IMR-90 (cell line): ENCODE measurements at regions not wholly inside any gene's neighbourhood (a gene's known extent, or its start where the extent isn't known, plus 50 kb on each side); places are given as distances from the start of the nearest gene placed in this dataset.
A peak's percentile ranks its signal among the peaks of the same experiment; 100 is the strongest.

ENCODE experiments used
- ATAC-seq: fragments of 200-7000 bp; cut with Tn5 transposase; 2 replicates; pipeline ENCODE4 v1.9.1; 2020; ENCODE audit warnings: low read depth, mild to moderate bottlenecking, moderate library complexity
- BruUV-seq: library from RNA; stranded (reverse); fragments of 400-500 nt; replicated peaks from 2 replicates; lab custom pipeline; 2021; lab: Mats Ljungman, UMichigan
- CTCF ChIA-PET: fragments of 300-600 bp; formaldehyde crosslinking; extraction: SDS; loops from one replicate; lab custom pipeline; 2021; ENCODE audit warnings: antibody characterized with exemption; lab: Yijun Ruan, JAX
- POLR2A ChIA-PET: fragments of 300-600 bp; sonication (Branson Sonifier 250); formaldehyde crosslinking; loops from one replicate; lab custom pipeline; 2022; ENCODE audit warnings: antibody characterized with exemption; ENCODE audit not compliant: unreplicated experiment; lab: Charles Lee
- DNase-seq: peaks from one replicate; pipeline ENCODE4 v3.0.0; 2013
- H2AFZ ChIP-seq: replicated peaks from 2 replicates; pipeline ENCODE3; 2013; ENCODE audit warnings: low read length, mild to moderate bottlenecking; ENCODE audit not compliant: poor library complexity
- H2AK5ac ChIP-seq: 2 replicates; pipeline ENCODE4 v1.6.1; 2013; ENCODE audit warnings: low read depth, low read length, inconsistent platforms
- H2AK9ac ChIP-seq: replicated peaks from 2 replicates; pipeline ENCODE3; 2013; ENCODE audit warnings: mild to moderate bottlenecking, low read depth, low read length, moderate library complexity; ENCODE audit not compliant: poor library complexity
- H2BK120ac ChIP-seq: 2 replicates; pipeline ENCODE4 v1.6.1; 2013; ENCODE audit warnings: low read depth, low read length, inconsistent platforms
- H2BK15ac ChIP-seq: 3 replicates; pipeline ENCODE4 v1.6.1; 2013; ENCODE audit warnings: low read depth, low read length, inconsistent platforms
- H2BK20ac ChIP-seq: 2 replicates; pipeline ENCODE4 v1.6.1; 2013; ENCODE audit warnings: low read depth, mild to moderate bottlenecking, inconsistent platforms, low read length, moderate library complexity
- H2BK5ac ChIP-seq: 2 replicates; pipeline ENCODE4 v1.6.1; 2013; ENCODE audit warnings: mild to moderate bottlenecking, low read depth, low read length, inconsistent platforms; ENCODE audit not compliant: poor library complexity, severe bottlenecking
- H3K14ac ChIP-seq: replicated peaks from 2 replicates; pipeline ENCODE4 v1.6.1; 2013; ENCODE audit warnings: low read depth, low read length, inconsistent platforms
- H3K18ac ChIP-seq: 2 replicates; pipeline ENCODE4 v1.6.1; 2013; ENCODE audit warnings: low read depth, low read length, control low read depth
- H3K23ac ChIP-seq: 2 replicates; pipeline ENCODE4 v1.6.1; 2013; ENCODE audit warnings: low read depth, low read length, inconsistent platforms
- H3K27ac ChIP-seq: 2 replicates; pipeline ENCODE4 v1.5.1; 2013; ENCODE audit warnings: mild to moderate bottlenecking, control low read depth, low read length; ENCODE audit not compliant: insufficient read depth
- H3K27me3 ChIP-seq: 2 replicates; pipeline ENCODE4 v1.6.1; 2013; ENCODE audit warnings: low read length; ENCODE audit not compliant: control insufficient read depth, insufficient read depth
- H3K36me3 ChIP-seq: 2 replicates; pipeline ENCODE4 v1.6.1; 2013; ENCODE audit warnings: low read length, mixed read lengths; ENCODE audit not compliant: control insufficient read depth, insufficient read depth
- H3K4ac ChIP-seq: 2 replicates; pipeline ENCODE4 v1.6.1; 2013; ENCODE audit warnings: low read depth, low read length, inconsistent platforms
- H3K4me1 ChIP-seq: 2 replicates; pipeline ENCODE4 v1.6.1; 2013; ENCODE audit warnings: low read length, mixed read lengths; ENCODE audit not compliant: control insufficient read depth, insufficient read depth
- H3K4me2 ChIP-seq: 2 replicates; pipeline ENCODE4 v1.6.1; 2013; ENCODE audit warnings: low read depth, mild to moderate bottlenecking, control low read depth, low read length, moderate library complexity
- H3K4me3 ChIP-seq: 2 replicates; pipeline ENCODE4 v1.5.1; 2013; ENCODE audit warnings: low read depth, mild to moderate bottlenecking, control low read depth, low read length, moderate library complexity; ENCODE audit not compliant: insufficient read depth
- H3K56ac ChIP-seq: 2 replicates; pipeline ENCODE4 v1.6.1; 2013; ENCODE audit warnings: low read length, inconsistent platforms; ENCODE audit not compliant: insufficient read depth; ENCODE audit errors: extremely low read depth
- H3K79me1 ChIP-seq, 2 experiments: 2 replicates each; pipeline ENCODE4 v1.6.1; 2013; ENCODE audit warnings: low read length in 2 of 2, inconsistent platforms in 1 of 2, low read depth in 1 of 2
- H3K9ac ChIP-seq: 2 replicates; pipeline ENCODE4 v1.6.1; 2013; ENCODE audit warnings: low read depth, low read length, control low read depth
- H3K9me1 ChIP-seq: 2 replicates; pipeline ENCODE4 v1.6.1; 2013; ENCODE audit warnings: low read length, inconsistent platforms; ENCODE audit not compliant: insufficient read depth
- H3K9me3 ChIP-seq: 2 replicates; pipeline ENCODE4 v1.6.1; 2013; ENCODE audit warnings: low read length; ENCODE audit not compliant: control insufficient read depth, insufficient read depth
- H4K20me1 ChIP-seq: 2 replicates; pipeline ENCODE4 v1.6.1; 2013; ENCODE audit warnings: low read length, inconsistent platforms; ENCODE audit not compliant: insufficient read depth
- H4K5ac ChIP-seq: 2 replicates; pipeline ENCODE4 v1.6.1; 2013; ENCODE audit warnings: mild to moderate bottlenecking, low read depth, low read length, control low read depth
- H4K8ac ChIP-seq, 2 experiments: 2 replicates each; pipeline ENCODE4 v1.6.1; 2013; ENCODE audit warnings: low read depth in 2 of 2, low read length in 2 of 2, control low read depth in 1 of 2, inconsistent platforms in 1 of 2
- H4K91ac ChIP-seq: 2 replicates; pipeline ENCODE4 v1.6.1; 2013; ENCODE audit warnings: low read depth, low read length, inconsistent platforms; ENCODE audit not compliant: insufficient read depth
- BHLHE40 ChIP-seq: fragments of 150-350 bp; IDR thresholded peaks from 2 replicates; pipeline ENCODE4 v1.6.1; 2016; ENCODE audit warnings: mild to moderate bottlenecking, low read depth, low read length
- CEBPB ChIP-seq: IDR thresholded peaks from 2 replicates; pipeline ENCODE4 v1.6.1; 2012; ENCODE audit warnings: low read depth, low read length, improper control_type of control experiment
- CHD1 ChIP-seq: IDR thresholded peaks from 2 replicates; pipeline ENCODE4 v1.6.1; 2012; ENCODE audit warnings: low read depth, low read length, improper control_type of control experiment
- FOS ChIP-seq: fragments of 150-350 bp; IDR thresholded peaks from 2 replicates; pipeline ENCODE4 v1.6.1; 2016; ENCODE audit warnings: low read depth, low read length
- MAFK ChIP-seq: IDR thresholded peaks from 2 replicates; pipeline ENCODE4 v1.6.1; 2012; ENCODE audit warnings: low read depth, low read length, improper control_type of control experiment
- MAZ ChIP-seq: IDR thresholded peaks from 2 replicates; pipeline ENCODE4 v1.6.1; 2012; ENCODE audit warnings: low read depth, mild to moderate bottlenecking, low read length, improper control_type of control experiment, moderate library complexity, borderline replicate concordance
- NFE2L2 ChIP-seq: fragments of 150-350 bp; IDR thresholded peaks from 2 replicates; pipeline ENCODE4 v1.6.1; 2016; ENCODE audit warnings: low read depth, mild to moderate bottlenecking, low read length
- RCOR1 ChIP-seq: IDR thresholded peaks from 2 replicates; pipeline ENCODE4 v1.6.1; 2012; ENCODE audit warnings: mild to moderate bottlenecking, low read length, improper control_type of control experiment; ENCODE audit not compliant: insufficient replicate concordance
- RFX5 ChIP-seq: IDR thresholded peaks from 2 replicates; pipeline ENCODE4 v1.8.0; 2012; ENCODE audit warnings: low read depth, mild to moderate bottlenecking, low read length, moderate library complexity
- SMC3 ChIP-seq: fragments of 150-350 bp; IDR thresholded peaks from 2 replicates; pipeline ENCODE4 v1.6.1; 2016; ENCODE audit warnings: low read depth, mild to moderate bottlenecking, antibody characterized with exemption, low read length, moderate library complexity
- WGBS, 2 experiments: methylation state at CpG; one replicate each; pipeline versions ENCODE4 v1.1.5 to v1.1.7; 2013; ENCODE audit warnings: missing lambda C conversion rate in 2 of 2; ENCODE audit not compliant: insufficient read length in 1 of 2; ENCODE audit errors: extremely low coverage in 2 of 2; 5-methylcytosine and 5-hydroxymethylcytosine counted together
- dilution Hi-C: fragments of 300-500 bp; cut with HindIII; formaldehyde crosslinking; loops from one replicate; pipeline ENCODE4 v1.14.3; 2018; ENCODE audit warnings: low sequenced_read_pairs; ENCODE audit not compliant: unreplicated experiment
- in situ Hi-C: fragments of 300-500 bp; cut with MboI; formaldehyde crosslinking; loops from 3 replicates; pipeline ENCODE4 v1.14.3; 2019; ENCODE audit warnings: low sequenced_read_pairs, inconsistent platforms, mixed read lengths
- intact Hi-C: fragments of 100-400 bp; cut with micrococcal nuclease; formaldehyde crosslinking; loops from 2 replicates; pipeline ENCODE4 v1.10.0; 2022
- TF ChIP-seq, protein P1 (sequence below): fragments of 150-350 bp; IDR thresholded peaks from 2 replicates; pipeline ENCODE4 v1.6.1; 2017; ENCODE audit warnings: mild to moderate bottlenecking, antibody characterized with exemption, low read length, low read depth
- TF ChIP-seq, protein P2 (sequence below): conservative IDR thresholded peaks from 2 replicates; pipeline ENCODE4 v1.5.1; 2012; ENCODE audit warnings: mild to moderate bottlenecking, low read depth, low read length, improper control_type of control experiment
- TF ChIP-seq, protein P3 (sequence below): fragments of 150-350 bp; IDR thresholded peaks from 2 replicates; pipeline ENCODE4 v1.6.1; 2016; ENCODE audit warnings: low read depth, mild to moderate bottlenecking, low read length, moderate library complexity, borderline replicate concordance

DNA sequence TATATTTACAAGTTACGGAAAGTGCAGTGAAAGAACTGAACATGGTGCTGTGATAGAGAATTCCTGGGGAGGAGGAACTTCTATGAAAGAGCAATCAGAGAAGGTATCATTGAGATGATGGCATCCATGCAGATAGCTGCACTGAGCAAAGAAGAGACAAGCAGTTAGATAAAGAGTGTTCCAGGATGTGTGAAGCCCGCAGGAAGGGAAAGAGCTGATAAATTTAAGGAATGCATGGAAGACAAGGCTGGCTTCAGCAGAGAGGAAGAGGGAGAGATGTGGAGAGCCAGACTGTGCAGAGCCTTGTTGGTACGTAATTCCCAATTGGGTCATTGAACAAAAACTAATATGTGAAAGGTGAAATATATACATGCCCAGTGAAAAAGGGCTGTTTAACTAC lies 538.9 kb downstream of the INHBA start:
- Histone ChIP-seq H3K4ac (peak overlapping the region; percentile 87), H3K4me3 (no peak overlapping the region), H2BK15ac (peak overlapping the region; percentile 26; the same call in 2 of the 3 replicates), H3K23ac (peak overlapping the region; percentile 28; the same call in 1 of the 2 replicates), H3K18ac (peak overlapping the region; percentile 84), H3K9me1 (no peaks in the 10 kb centered on the region), H3K27me3 (no peaks in the 10 kb centered on the region), H4K91ac (peak overlapping the region; percentile 64; the same call in 1 of the 2 replicates), H4K8ac (peak overlapping the region; percentile 15 to 74; a peak in 2 of 4 replicates), H3K36me3 (no peaks in the 10 kb centered on the region), H4K5ac (peak overlapping the region; percentile 25; the same call in 1 of the 2 replicates), H3K79me1 (no peaks in the 10 kb centered on the region), H3K56ac (no peak overlapping the region), H2AK9ac (no peak overlapping the region), H2BK120ac (peak overlapping the region; percentile 85), H3K27ac (no peak overlapping the region), H3K4me2 (peak overlapping the region; percentile 7; the same call in 1 of the 2 replicates), H2BK5ac (peak overlapping the region; percentile 1), H2BK20ac (peak overlapping the region; percentile 90), H3K4me1 (peaks cover 6% of the 10 kb centered on the region), H2AFZ (no peak overlapping the region), H3K9ac (no peak overlapping the region; the same call in 1 of the 2 replicates), H4K20me1 (no peaks in the 10 kb centered on the region), H3K9me3 (peaks cover 2% of the 10 kb centered on the region; the same call in 1 of the 2 replicates), H3K14ac (peak overlapping the region; percentile 71; the same call in 1 of the 2 replicates), H2AK5ac (peak overlapping the region; percentile 83; the same call in 1 of the 2 replicates)
- no peak for DNase-seq
- in situ Hi-C loops = no loop called here
- ATAC-seq = peak; percentile 40
- POLR2A ChIA-PET = interaction anchor here (0.6 kb wide), 1 partner anchor 126 kb away, joined by 5 read pairs; no protein-coding TSS in a partner anchor
- WGBS, 2 experiments = 92 to 100% methylated on average over 1 to 2 of the region's 3 CpGs
- CTCF ChIA-PET = interaction anchor here (0.9 kb wide), 1 partner anchor 16 kb away, joined by 3 read pairs; no protein-coding TSS in a partner anchor
- no peak for TF ChIP-seq BHLHE40
- TF ChIP-seq, protein P1, sequence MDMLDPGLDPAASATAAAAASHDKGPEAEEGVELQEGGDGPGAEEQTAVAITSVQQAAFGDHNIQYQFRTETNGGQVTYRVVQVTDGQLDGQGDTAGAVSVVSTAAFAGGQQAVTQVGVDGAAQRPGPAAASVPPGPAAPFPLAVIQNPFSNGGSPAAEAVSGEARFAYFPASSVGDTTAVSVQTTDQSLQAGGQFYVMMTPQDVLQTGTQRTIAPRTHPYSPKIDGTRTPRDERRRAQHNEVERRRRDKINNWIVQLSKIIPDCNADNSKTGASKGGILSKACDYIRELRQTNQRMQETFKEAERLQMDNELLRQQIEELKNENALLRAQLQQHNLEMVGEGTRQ = no peak
- no peak for TF ChIP-seq SMC3
- TF ChIP-seq RCOR1 = no peak
- TF ChIP-seq CHD1 = no peak
- TF ChIP-seq CEBPB = no peak
- TF ChIP-seq MAFK = no peak
- no peak for TF ChIP-seq NFE2L2
- TF ChIP-seq, protein P2, sequence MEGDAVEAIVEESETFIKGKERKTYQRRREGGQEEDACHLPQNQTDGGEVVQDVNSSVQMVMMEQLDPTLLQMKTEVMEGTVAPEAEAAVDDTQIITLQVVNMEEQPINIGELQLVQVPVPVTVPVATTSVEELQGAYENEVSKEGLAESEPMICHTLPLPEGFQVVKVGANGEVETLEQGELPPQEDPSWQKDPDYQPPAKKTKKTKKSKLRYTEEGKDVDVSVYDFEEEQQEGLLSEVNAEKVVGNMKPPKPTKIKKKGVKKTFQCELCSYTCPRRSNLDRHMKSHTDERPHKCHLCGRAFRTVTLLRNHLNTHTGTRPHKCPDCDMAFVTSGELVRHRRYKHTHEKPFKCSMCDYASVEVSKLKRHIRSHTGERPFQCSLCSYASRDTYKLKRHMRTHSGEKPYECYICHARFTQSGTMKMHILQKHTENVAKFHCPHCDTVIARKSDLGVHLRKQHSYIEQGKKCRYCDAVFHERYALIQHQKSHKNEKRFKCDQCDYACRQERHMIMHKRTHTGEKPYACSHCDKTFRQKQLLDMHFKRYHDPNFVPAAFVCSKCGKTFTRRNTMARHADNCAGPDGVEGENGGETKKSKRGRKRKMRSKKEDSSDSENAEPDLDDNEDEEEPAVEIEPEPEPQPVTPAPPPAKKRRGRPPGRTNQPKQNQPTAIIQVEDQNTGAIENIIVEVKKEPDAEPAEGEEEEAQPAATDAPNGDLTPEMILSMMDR = no peak
- TF ChIP-seq, protein P3, sequence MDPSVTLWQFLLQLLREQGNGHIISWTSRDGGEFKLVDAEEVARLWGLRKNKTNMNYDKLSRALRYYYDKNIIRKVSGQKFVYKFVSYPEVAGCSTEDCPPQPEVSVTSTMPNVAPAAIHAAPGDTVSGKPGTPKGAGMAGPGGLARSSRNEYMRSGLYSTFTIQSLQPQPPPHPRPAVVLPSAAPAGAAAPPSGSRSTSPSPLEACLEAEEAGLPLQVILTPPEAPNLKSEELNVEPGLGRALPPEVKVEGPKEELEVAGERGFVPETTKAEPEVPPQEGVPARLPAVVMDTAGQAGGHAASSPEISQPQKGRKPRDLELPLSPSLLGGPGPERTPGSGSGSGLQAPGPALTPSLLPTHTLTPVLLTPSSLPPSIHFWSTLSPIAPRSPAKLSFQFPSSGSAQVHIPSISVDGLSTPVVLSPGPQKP = no peak
- TF ChIP-seq FOS = no peak
- TF ChIP-seq MAZ = no peak
- no peak for TF ChIP-seq RFX5
- dilution Hi-C loops = no loop called here
- BruUV-seq = no TSS peak
- intact Hi-C loops = no loop called here
